Astrocyte (in vitro differentiated cells and primary cell): ENCODE measurements at regions not wholly inside any gene's neighbourhood (a gene's known extent, or its start where the extent isn't known, plus 50 kb on each side); places are given as distances from the start of the nearest gene placed in this dataset.

Experiments used
- DNase-seq: peaks from one replicate; pipeline ENCODE4 v3.0.0-alpha.2; 2010; ENCODE audit warnings: low read depth
- FAIRE-seq: peaks from 2 replicates; lab custom pipeline; 2011; peaks lifted over from hg19 to GRCh38; lab: Jason Lieb, UNC
- H2AFZ ChIP-seq: 2 replicates; pipeline ENCODE4 v1.6.0; 2012; ENCODE audit warnings: low read depth, low read length, inconsistent platforms
- H3K27ac ChIP-seq: 2 replicates; pipeline ENCODE4 v1.5.1; 2011; ENCODE audit warnings: low read depth, low read length, inconsistent platforms
- H3K27me3 ChIP-seq: 2 replicates; pipeline ENCODE4 v1.6.0; 2011; ENCODE audit warnings: low read length, inconsistent platforms; ENCODE audit not compliant: insufficient read depth
- H3K36me3 ChIP-seq: 2 replicates; pipeline ENCODE4 v1.5.1; 2011; ENCODE audit warnings: low read length, inconsistent platforms; ENCODE audit not compliant: insufficient read depth
- H3K4me1 ChIP-seq: 2 replicates; pipeline ENCODE4 v1.5.1; 2011; ENCODE audit warnings: low read length, inconsistent platforms; ENCODE audit not compliant: insufficient read depth
- H3K4me2 ChIP-seq: 2 replicates; pipeline ENCODE4 v1.6.0; 2012; ENCODE audit warnings: low read length, inconsistent platforms
- H3K4me3 ChIP-seq: 2 replicates; pipeline ENCODE4 v1.5.1; 2011; ENCODE audit warnings: low read depth, mild to moderate bottlenecking, low read length, inconsistent platforms; ENCODE audit not compliant: insufficient read depth
- H3K79me2 ChIP-seq: 2 replicates; pipeline ENCODE4 v1.6.0; 2012; ENCODE audit warnings: mild to moderate bottlenecking, low read length, inconsistent platforms; ENCODE audit not compliant: insufficient read depth
- H3K9ac ChIP-seq: 2 replicates; pipeline ENCODE4 v1.6.0; 2012; ENCODE audit warnings: mild to moderate bottlenecking, low read length, inconsistent platforms
- H3K9me3 ChIP-seq: 2 replicates; pipeline ENCODE4 v1.5.1; 2012; ENCODE audit warnings: low read depth, mild to moderate bottlenecking, low read length, inconsistent platforms; ENCODE audit not compliant: insufficient read depth
- H4K20me1 ChIP-seq: 2 replicates; pipeline ENCODE4 v1.6.0; 2012; ENCODE audit warnings: low read length, inconsistent platforms; ENCODE audit not compliant: insufficient read depth
- H3K27ac Mint-ChIP-seq: one replicate; pipeline ENCODE4 v1.8.0; 2021; ENCODE audit warnings: mild to moderate bottlenecking, mixed read lengths; ENCODE audit not compliant: unreplicated experiment
- H3K27me3 Mint-ChIP-seq: one replicate; pipeline ENCODE4 v1.8.0; 2021; ENCODE audit warnings: low read depth, mixed read lengths; ENCODE audit not compliant: unreplicated experiment
- H3K36me3 Mint-ChIP-seq: one replicate; pipeline ENCODE4 v1.8.0; 2021; ENCODE audit warnings: low read depth, mixed read lengths; ENCODE audit not compliant: unreplicated experiment
- H3K4me1 Mint-ChIP-seq: one replicate; pipeline ENCODE4 v1.8.0; 2021; ENCODE audit warnings: low read depth, mixed read lengths; ENCODE audit not compliant: unreplicated experiment
- H3K4me3 Mint-ChIP-seq: one replicate; pipeline ENCODE4 v1.8.0; 2021; ENCODE audit warnings: mild to moderate bottlenecking, moderate library complexity, mixed read lengths; ENCODE audit not compliant: unreplicated experiment
- H3K9me3 Mint-ChIP-seq: one replicate; pipeline ENCODE4 v1.8.0; 2021; ENCODE audit warnings: mild to moderate bottlenecking, mixed read lengths; ENCODE audit not compliant: unreplicated experiment
- EZH2 ChIP-seq: IDR thresholded peaks from 2 replicates; pipeline ENCODE4 v1.6.1; 2012; ENCODE audit warnings: mild to moderate bottlenecking, low read length, inconsistent platforms; ENCODE audit not compliant: insufficient read depth
- TF ChIP-seq, protein P1 (sequence below): IDR thresholded peaks from 2 replicates; pipeline ENCODE4 v1.5.1; 2011; ENCODE audit warnings: low read depth, mild to moderate bottlenecking, inconsistent platforms, low read length, moderate library complexity; ENCODE audit not compliant: insufficient read depth

DNA sequence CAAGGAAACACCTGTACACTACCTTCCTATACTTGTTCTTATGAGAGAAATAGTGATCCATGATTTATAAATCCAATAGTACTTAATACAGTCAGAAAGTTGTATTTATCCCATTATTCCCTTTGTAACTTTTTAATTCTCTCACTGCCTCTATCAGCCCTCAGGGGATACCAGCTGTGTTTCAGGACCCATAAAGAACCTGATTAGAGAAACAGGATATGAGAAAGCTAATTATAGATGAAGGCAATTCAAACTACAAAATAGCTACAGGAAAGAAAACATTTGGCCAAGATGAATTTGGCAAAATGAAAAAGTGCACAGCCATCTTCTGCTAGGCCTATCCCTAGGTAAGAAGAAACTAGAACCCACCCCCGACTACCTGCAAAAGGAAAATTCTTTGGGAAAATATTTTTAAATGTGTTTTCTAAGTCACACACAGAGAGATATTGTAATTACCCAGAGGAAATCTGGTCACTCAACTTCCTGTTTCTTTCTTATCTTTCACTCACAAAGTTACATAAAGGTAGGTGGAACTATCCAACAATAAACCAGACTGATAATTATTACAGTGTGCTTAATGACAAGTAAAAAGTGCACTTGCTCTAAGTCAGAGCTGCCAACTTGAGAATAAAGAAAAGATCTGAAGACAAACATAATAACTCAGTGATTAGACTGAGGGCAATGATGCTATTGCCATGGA lies 836.5 kb upstream of the HTR2C start:
- H3K9me3 ChIP-seq, result no peaks in the 10 kb centered on the region
- H3K4me3 Mint-ChIP-seq, result no peak overlapping the region
- H3K4me2 ChIP-seq, result no peak overlapping the region
- no peaks in the 10 kb centered on the region for H3K79me2 ChIP-seq
- H3K27me3 Mint-ChIP-seq, result no peaks in the 10 kb centered on the region
- H4K20me1 ChIP-seq, result no peaks in the 10 kb centered on the region
- no peak overlapping the region for H3K27ac ChIP-seq
- H3K4me1 Mint-ChIP-seq, result no peaks in the 10 kb centered on the region
- no peaks in the 10 kb centered on the region for H3K27me3 ChIP-seq
- FAIRE-seq, result peak; percentile 65
- H3K36me3 Mint-ChIP-seq, result no peaks in the 10 kb centered on the region
- no peak overlapping the region for H3K9ac ChIP-seq
- H3K9me3 Mint-ChIP-seq, result no peaks in the 10 kb centered on the region
- no peak for TF ChIP-seq EZH2
- TF ChIP-seq, protein P1, sequence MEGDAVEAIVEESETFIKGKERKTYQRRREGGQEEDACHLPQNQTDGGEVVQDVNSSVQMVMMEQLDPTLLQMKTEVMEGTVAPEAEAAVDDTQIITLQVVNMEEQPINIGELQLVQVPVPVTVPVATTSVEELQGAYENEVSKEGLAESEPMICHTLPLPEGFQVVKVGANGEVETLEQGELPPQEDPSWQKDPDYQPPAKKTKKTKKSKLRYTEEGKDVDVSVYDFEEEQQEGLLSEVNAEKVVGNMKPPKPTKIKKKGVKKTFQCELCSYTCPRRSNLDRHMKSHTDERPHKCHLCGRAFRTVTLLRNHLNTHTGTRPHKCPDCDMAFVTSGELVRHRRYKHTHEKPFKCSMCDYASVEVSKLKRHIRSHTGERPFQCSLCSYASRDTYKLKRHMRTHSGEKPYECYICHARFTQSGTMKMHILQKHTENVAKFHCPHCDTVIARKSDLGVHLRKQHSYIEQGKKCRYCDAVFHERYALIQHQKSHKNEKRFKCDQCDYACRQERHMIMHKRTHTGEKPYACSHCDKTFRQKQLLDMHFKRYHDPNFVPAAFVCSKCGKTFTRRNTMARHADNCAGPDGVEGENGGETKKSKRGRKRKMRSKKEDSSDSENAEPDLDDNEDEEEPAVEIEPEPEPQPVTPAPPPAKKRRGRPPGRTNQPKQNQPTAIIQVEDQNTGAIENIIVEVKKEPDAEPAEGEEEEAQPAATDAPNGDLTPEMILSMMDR, result no peak
- no peaks in the 10 kb centered on the region for H3K4me1 ChIP-seq
- no peak overlapping the region for H2AFZ ChIP-seq
- no peaks in the 10 kb centered on the region for H3K36me3 ChIP-seq
- no peak for DNase-seq
- no peak overlapping the region for H3K4me3 ChIP-seq
- H3K27ac Mint-ChIP-seq, result no peak overlapping the region

DNA sequence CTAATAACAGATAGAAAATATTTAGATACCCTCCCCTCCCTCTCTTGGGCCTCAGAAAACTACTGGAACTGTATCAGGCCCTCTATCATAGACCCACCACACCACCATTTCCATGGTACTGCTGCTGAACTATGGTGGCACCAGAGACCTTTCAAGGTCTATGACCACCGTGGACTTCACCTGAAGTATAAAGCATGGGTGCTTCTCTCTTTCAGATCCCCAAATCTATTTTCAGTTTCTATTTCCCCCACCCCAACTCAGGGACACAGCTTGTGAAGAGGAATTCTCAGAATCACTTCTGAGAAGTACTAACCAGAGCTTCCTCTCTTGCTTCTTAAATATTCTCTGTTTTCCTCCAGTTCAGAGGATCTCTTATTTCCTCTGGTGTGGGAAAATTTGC lies 840.8 kb upstream of the HTR2C start:
- Histone ChIP-seq H3K4me3 (no peak overlapping the region), H3K36me3 (no peaks in the 10 kb centered on the region), H2AFZ (no peak overlapping the region), H3K4me2 (no peak overlapping the region), H3K27me3 (no peaks in the 10 kb centered on the region), H3K79me2 (no peaks in the 10 kb centered on the region), H3K9me3 (no peaks in the 10 kb centered on the region), H4K20me1 (no peaks in the 10 kb centered on the region), H3K4me1 (no peaks in the 10 kb centered on the region), H3K9ac (no peak overlapping the region), H3K27ac (no peak overlapping the region)
- Mint-ChIP-seq H3K4me1 (peaks cover 5% of the 10 kb centered on the region), H3K36me3 (no peaks in the 10 kb centered on the region), H3K4me3 (no peak overlapping the region), H3K9me3 (no peaks in the 10 kb centered on the region), H3K27me3 (no peaks in the 10 kb centered on the region), H3K27ac (no peak overlapping the region)
- peak; percentile 41 for FAIRE-seq
- TF ChIP-seq, protein P1, result no peak
- TF ChIP-seq EZH2, result no peak
- DNase-seq, result no peak

DNA sequence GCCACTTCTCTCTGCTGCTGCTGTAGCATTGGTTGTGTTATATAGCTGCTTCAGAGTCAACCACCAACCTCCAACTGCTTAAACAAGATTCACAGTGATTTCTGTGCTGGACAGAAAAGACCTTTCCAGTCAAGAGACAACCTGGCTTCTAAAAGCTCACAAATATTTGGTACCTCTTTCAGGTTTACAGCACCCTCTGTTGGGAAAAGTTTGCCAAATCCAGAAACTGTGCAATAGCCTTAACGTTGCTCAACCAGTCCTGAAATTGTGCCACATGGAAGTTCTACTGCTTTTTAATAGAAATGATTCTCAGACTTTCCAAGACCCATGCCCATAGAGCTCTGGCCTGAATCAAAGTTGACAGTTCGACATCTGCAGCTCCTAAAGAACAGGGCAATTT lies 842.1 kb upstream of the HTR2C start:
- Histone ChIP-seq H3K4me3 (no peak overlapping the region), H3K4me1 (no peaks in the 10 kb centered on the region), H2AFZ (no peak overlapping the region), H3K4me2 (no peak overlapping the region), H3K9ac (no peak overlapping the region), H3K9me3 (no peaks in the 10 kb centered on the region), H4K20me1 (no peaks in the 10 kb centered on the region), H3K27me3 (no peaks in the 10 kb centered on the region), H3K36me3 (no peaks in the 10 kb centered on the region), H3K79me2 (no peaks in the 10 kb centered on the region), H3K27ac (no peak overlapping the region)
- Mint-ChIP-seq H3K4me3 (no peak overlapping the region), H3K27me3 (no peaks in the 10 kb centered on the region), H3K9me3 (no peaks in the 10 kb centered on the region), H3K27ac (no peak overlapping the region), H3K4me1 (peaks cover 5% of the 10 kb centered on the region), H3K36me3 (no peaks in the 10 kb centered on the region)
- FAIRE-seq (peak; percentile 74), DNase-seq (peak; percentile 10)
- TF ChIP-seq, protein P1, result peak; percentile 11
- no peak for TF ChIP-seq EZH2
